ENCODE measurements at regions not wholly inside any gene's neighbourhood (a gene's known extent, or its start where the extent isn't known, plus 50 kb on each side); places are given as distances from the start of the nearest gene placed in this dataset.

DNA sequence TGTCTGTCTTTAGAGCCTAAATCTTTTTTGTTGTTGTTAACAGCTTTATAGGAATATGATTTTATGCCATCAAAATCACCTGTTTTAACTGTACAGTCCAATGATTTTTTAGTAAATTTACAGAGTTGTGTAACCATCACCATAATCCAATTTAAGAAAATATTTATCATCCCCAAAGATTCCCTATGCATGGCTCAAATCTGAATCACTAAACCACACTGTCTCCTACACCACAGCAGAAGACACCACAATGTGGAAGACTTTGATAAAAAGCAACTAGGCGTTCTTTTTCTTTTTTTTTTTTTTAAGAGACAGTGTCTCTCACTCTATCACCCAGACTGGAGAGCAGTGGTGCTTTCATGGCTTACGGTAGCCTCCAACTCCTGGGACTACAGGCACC, 99.6 kb downstream of the TXNL1 start:
- TF ChIP-seq EZH2phosphoT487 (IDR thresholded peaks at IDR 0.05; ENCODE audit: borderline replicate concordance, low read length) (no peak), CTCF (IDR thresholded peaks at IDR 0.05; ENCODE audit: low read depth, low read length, poor library complexity, severe bottlenecking) (no peak)
- Histone ChIP-seq H3K4me2 (ENCODE audit: low read length) (no peak overlapping the region), H3K9me2 (replicated peaks; ENCODE audit: control insufficient read depth, low read length) (no peaks in the 10 kb centered on the region), H3K27ac (ENCODE audit: low read depth, low read length) (no peak overlapping the region), H3K4me3 (ENCODE audit: low read length) (no peak overlapping the region), H3K36me3 (ENCODE audit: control insufficient read depth, low read length) (no peaks in the 10 kb centered on the region), H3F3A (ENCODE audit: control insufficient read depth, insufficient read depth) (no peaks in the 10 kb centered on the region), H3K79me2 (ENCODE audit: control insufficient read depth, low read length) (no peaks in the 10 kb centered on the region), H3K9me3 (ENCODE audit: control insufficient read depth, insufficient read depth, low read length) (no peaks in the 10 kb centered on the region), H4K20me1 (ENCODE audit: control insufficient read depth, insufficient read depth, low read depth, low read length) (no peaks in the 10 kb centered on the region), H3K27me3 (ENCODE audit: control insufficient read depth, low read length) (no peaks in the 10 kb centered on the region), H3K4me1 (ENCODE audit: control insufficient read depth, low read length) (no peaks in the 10 kb centered on the region)

GRCh38 chr18:56532176-56532840, 106.1 kb downstream of the TXNL1 start:
- Histone ChIP-seq H3K27ac (ENCODE audit: low read depth, low read length) (no peak overlapping the region), H3K9me3 (ENCODE audit: control insufficient read depth, insufficient read depth, low read length) (no peaks in the 10 kb centered on the region), H3K4me1 (ENCODE audit: control insufficient read depth, low read length) (no peaks in the 10 kb centered on the region), H3K4me3 (ENCODE audit: low read length) (no peak overlapping the region), H3K36me3 (ENCODE audit: control insufficient read depth, low read length) (no peaks in the 10 kb centered on the region), H3K79me2 (ENCODE audit: control insufficient read depth, low read length) (no peaks in the 10 kb centered on the region), H3F3A (ENCODE audit: control insufficient read depth, insufficient read depth) (no peaks in the 10 kb centered on the region), H3K4me2 (ENCODE audit: low read length) (no peak overlapping the region), H3K9me2 (replicated peaks; ENCODE audit: control insufficient read depth, low read length) (no peaks in the 10 kb centered on the region), H4K20me1 (ENCODE audit: control insufficient read depth, insufficient read depth, low read depth, low read length) (no peaks in the 10 kb centered on the region), H3K27me3 (ENCODE audit: control insufficient read depth, low read length) (no peaks in the 10 kb centered on the region)
- TF ChIP-seq EZH2phosphoT487 (IDR thresholded peaks at IDR 0.05; ENCODE audit: borderline replicate concordance, low read length) = no peak
- no peak for TF ChIP-seq CTCF (IDR thresholded peaks at IDR 0.05; ENCODE audit: low read depth, low read length, poor library complexity, severe bottlenecking)

DNA sequence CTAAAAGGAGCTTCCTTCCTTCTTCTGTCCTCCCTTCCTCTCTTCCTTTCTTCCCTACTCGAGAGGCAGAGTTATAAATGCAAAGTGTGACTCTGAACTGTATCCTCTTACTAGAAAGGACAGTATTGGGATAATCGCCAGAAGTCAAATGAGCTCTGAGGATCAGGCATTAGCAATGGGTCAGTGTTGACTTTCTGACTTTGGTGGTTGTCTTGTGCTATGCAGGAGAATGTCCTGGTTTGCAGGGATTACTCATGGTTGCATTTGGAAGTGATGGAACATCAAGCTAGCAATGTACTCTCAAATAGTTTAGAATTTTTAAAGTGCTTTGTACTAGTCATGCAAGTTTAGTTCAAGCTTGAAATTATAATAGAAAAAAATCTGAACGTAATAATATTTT, 115.6 kb downstream of the TXNL1 start:
- Histone ChIP-seq H4K20me1 (ENCODE audit: control insufficient read depth, insufficient read depth, low read depth, low read length) (no peaks in the 10 kb centered on the region), H3K9me2 (replicated peaks; ENCODE audit: control insufficient read depth, low read length) (no peaks in the 10 kb centered on the region), H3K79me2 (ENCODE audit: control insufficient read depth, low read length) (no peaks in the 10 kb centered on the region), H3F3A (ENCODE audit: control insufficient read depth, insufficient read depth) (no peaks in the 10 kb centered on the region), H3K27me3 (ENCODE audit: control insufficient read depth, low read length) (no peaks in the 10 kb centered on the region), H3K36me3 (ENCODE audit: control insufficient read depth, low read length) (no peaks in the 10 kb centered on the region), H3K4me1 (ENCODE audit: control insufficient read depth, low read length) (no peaks in the 10 kb centered on the region), H3K4me2 (ENCODE audit: low read length) (no peak overlapping the region), H3K27ac (ENCODE audit: low read depth, low read length) (no peak overlapping the region), H3K9me3 (ENCODE audit: control insufficient read depth, insufficient read depth, low read length) (no peaks in the 10 kb centered on the region), H3K4me3 (ENCODE audit: low read length) (no peak overlapping the region)
- TF ChIP-seq EZH2phosphoT487 (IDR thresholded peaks at IDR 0.05; ENCODE audit: borderline replicate concordance, low read length) (no peak), CTCF (IDR thresholded peaks at IDR 0.05; ENCODE audit: low read depth, low read length, poor library complexity, severe bottlenecking) (no peak)
